Activated CD4-positive, CD25-positive, alpha-beta regulatory T cell treated with anti-CD3 and anti-CD28 coated beads, Interleukin-2, amount 50 U/mL, for 24 hours (primary cell): ENCODE measurements at regions not wholly inside any gene's neighbourhood (a gene's known extent, or its start where the extent isn't known, plus 50 kb on each side); places are given as distances from the start of the nearest gene placed in this dataset.
"Not testable (repeated sequence)": the region's sequence is repeated elsewhere in the genome, so short reads cannot be mapped to it uniquely, and the experiment has no call there.

Experiments used
- ATAC-seq, 2 donors: fragments of 150-1000 bp; cut with Tn5 transposase; one replicate each; pipeline ENCODE4 v1.10.0; 2021; ENCODE audit warnings: mild to moderate bottlenecking in 1 of 2, moderate library complexity in 1 of 2

- peak; percentile 38 to 56 for ATAC-seq
Measured at GRCh38 chrX:39688576-39689375, 409.0 kb downstream of the BCOR start.

- no peak for ATAC-seq
Measured at GRCh38 chrX:39689376-39690104, 408.2 kb downstream of the BCOR start.

GRCh38 chrX:39690541-39691415 lies 407.0 kb downstream of the BCOR start:
- ATAC-seq, result no peak

GRCh38 chrX:39691724-39692123 lies 406.0 kb downstream of the BCOR start:
- ATAC-seq, result no peak

DNA sequence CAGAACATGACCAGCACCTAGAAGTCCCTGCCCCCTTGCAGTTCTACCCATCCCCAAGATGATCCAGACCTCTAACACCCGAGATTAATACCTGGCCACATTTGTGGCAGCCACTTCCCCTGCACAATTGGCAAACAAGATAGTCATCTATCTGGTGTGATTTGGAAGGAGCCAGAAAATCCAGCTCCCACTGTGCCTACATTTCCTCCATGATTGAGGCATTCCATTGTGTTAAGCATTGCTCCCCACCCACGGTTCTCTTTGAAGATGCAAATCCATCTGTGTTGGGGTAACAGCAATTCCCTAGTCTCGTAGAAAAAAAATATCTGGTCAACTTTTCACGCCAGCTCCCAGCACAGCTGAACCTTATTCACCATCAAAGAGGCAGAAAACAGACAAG lies 405.0 kb downstream of the BCOR start:
- ATAC-seq, result no peak

GRCh38 chrX:39693298-39693697 lies 404.5 kb downstream of the BCOR start:
- no peak for ATAC-seq

- not testable (repeated sequence) for ATAC-seq
Measured at GRCh38 chrX:39702636-39703035, 395.1 kb downstream of the BCOR start.

GRCh38 chrX:39703307-39703706 lies 394.5 kb downstream of the BCOR start:
- ATAC-seq, result no peak

- no peak for ATAC-seq
Measured at GRCh38 chrX:39704590-39704989, 393.2 kb downstream of the BCOR start.

DNA sequence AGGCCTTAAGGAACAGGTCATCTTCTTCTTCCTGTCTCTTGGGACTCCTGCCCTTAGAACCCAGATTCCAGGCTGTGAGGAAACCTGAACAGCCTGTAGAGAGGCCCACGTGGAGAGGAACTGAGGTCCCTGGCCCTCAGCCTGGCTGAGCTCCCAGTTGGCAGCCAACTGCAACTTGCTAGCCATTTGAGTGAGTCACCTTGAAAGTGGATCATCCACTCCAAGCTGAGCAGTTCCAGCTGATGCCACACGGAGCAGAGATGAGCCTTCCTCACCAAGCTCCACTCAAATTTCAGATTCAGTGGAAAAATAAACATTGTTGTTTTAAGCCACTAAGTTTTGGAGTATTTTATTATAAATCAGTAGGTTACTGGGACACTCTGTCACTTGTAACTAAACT lies 392.5 kb downstream of the BCOR start:
- ATAC-seq, result no peak

DNA sequence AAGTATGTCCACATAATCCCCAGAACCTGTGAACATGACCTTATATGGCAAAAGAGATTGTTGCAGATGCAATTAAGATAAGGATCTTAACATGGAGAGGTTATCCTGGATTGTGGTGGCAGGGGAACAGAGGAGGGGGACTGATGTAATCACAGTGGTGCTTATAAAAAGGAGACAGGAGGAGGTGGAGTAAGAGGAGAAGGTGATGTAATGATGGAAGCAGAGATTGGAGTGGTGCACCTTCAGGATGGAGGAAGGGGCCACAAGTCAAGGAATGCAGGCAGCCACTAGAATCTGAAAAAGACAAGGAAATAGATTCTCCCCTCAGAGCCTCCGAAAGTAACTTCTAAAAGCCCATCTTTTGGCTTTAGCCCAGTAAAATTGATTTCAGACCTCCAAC lies 388.4 kb downstream of the BCOR start:
- ATAC-seq, result no peak

DNA sequence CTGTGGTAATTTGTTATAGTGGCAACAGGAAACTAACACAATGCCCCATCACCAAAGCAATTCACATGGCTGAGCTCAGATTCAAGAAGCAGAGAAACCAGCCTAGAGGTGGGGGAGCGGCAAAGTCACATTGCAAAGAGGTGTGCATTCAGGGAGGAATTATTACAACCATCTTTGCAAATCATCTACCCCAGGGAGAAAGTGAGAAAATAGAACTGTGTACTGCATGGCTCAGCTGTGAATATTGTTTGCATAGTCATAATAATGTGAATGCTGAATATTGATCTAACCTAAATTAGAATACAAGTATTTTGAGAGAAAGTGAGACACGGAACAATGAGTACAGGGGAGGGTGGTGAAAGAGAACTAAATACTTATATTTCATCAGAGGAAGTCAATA lies 387.9 kb downstream of the BCOR start:
- no peak for ATAC-seq

- no peak for ATAC-seq
Measured at GRCh38 chrX:39710776-39711175, 387.0 kb downstream of the BCOR start.

GRCh38 chrX:39714471-39714870 lies 383.3 kb downstream of the BCOR start:
- no peak for ATAC-seq

GRCh38 chrX:39716401-39716800 lies 381.4 kb downstream of the BCOR start:
- ATAC-seq, result no peak

DNA sequence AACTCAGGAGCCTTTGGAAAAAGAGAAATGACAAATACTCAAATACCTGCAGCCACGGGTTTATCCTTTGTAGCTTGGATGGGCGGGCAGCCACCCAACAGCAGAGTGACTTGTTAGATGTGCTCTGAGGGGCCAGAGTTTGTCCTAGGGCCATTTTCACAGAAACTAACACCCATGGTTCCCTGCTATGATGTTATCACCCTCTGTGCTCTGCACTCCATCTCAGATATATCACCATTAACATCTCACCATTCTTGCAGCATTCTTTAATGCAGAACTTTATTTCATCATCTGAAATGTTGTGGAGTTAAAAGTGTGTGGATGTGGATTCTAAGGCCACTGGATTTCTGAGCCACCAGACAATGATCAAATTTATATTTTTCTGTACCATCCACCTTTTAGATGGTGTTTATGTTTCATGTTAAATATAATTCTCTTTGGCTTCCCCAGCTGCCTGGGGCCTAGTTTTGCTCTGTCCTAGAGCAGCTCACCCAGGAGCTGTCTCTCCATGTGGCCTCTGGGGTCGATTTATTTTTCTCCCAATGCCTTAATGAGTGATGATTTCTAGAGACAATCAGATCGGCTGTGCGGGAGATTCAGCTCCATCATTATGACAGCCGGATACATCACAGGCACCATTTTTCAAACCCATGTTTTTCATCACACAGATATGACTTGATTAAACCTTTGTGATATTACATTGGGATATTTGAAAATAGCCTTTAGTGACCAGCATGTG lies 380.8 kb downstream of the BCOR start:
- ATAC-seq, result no peak

DNA sequence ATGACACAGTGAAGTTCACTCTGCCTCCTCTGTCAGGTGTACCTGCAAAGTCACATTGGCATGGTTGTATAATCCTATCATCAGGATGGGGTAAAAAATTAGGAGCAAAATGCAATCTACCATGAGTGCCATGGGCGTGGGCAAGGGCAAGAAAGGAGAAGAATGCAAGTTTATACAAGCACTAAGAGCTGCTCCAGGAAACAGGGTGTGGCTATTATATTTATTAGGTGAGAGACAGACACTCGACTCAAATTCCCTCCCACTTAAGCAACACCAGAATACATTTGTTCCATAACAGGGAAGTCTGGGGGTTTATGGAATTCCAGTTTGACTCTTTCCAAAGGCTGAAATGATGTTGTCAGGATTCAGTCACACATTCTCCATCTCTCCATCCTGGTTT lies 378.8 kb downstream of the BCOR start:
- ATAC-seq, result no peak

GRCh38 chrX:39720945-39721344 lies 376.8 kb downstream of the BCOR start:
- no peak for ATAC-seq

DNA sequence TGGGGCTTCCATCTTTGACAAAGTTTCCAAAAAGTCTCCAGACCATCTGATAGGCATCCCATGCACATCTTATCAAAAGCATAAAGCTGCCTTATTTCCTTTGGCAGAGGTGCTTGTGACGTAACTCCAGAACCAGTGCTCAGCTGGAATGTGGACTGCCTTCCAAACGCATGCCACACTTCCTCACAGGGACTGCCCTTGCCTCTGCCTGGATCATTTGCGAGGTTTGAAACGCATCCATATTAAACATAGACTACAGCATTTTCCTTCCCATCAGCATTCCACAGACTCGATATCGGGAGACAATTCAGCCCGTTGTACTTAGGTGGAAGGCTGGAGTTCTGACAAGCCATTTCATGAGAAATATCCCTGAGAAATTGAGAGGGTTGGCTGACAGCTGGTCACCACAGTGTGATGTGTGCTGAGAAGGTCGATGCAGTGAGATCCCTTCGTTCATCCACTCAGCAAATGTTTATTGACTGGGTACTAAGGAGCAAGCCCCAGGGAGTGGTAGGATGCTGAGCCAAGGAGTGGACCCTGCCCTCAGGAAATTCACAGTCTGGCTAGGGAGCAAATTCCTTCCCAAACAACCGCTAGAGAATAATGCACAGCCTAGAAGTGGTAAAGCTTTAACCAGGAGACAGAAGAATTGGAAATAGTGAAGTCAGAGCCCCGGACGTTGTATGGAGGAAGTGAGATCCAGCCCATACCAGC lies 376.0 kb downstream of the BCOR start:
- ATAC-seq, result no peak

GRCh38 chrX:39724544-39724943 lies 373.2 kb downstream of the BCOR start:
- peak; percentile 25 to 59 for ATAC-seq

DNA sequence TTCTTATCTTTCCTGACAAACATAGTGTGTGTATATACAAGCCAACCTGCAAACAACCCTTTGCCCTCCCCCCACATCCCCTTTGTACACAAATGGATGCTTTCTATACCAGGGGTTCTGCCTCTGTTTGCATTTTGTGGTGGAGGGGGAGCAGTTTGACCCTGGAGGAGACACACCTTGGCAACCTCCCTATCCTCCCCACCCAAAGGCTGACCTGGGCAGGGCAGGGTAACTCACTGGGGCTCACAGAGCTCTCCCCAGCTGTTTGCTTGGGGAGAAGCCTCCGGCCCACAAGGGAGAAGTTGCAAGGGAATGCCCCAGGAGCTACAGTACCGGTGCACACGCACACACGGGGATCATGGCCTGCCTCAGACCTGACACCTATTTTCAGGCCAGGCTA lies 372.6 kb downstream of the BCOR start:
- no peak for ATAC-seq
